ENCODE measurements at regions not wholly inside any gene's neighbourhood (a gene's known extent, or its start where the extent isn't known, plus 50 kb on each side); places are given as distances from the start of the nearest gene placed in this dataset.

DNA sequence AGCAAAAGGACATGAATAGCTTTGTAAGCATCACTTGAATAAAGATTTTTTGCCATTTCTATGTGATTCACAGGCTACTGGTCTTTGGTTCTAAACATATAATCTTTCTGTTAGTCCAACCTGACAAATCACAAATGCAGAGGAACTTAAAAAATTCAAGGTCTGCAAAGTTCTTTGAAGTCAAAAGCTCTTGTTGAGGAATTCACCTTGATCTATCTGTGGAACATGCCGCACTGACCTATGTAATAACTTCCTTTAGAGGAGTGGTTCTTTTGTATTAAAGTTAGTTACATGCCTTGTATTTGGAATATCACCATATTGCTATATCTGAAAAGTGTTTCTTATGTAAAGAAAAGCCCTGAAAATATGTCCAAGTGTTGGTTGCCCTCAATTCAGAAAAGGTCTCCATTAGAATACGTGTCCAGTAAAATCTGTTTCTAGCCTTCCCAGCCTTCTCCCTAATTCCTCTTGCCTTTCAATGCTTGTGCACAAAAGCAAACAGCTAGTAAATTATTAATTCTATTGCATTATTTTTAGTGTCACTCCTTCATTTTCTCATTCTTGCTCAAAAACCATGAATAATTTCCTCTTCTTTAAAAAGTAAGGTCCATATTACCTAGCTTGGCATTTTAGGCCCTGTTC, 1192.8 kb downstream of the FLRT2 start:
- no peak for DNase-seq (ENCODE audit: low read depth in 3 of 3)

DNA sequence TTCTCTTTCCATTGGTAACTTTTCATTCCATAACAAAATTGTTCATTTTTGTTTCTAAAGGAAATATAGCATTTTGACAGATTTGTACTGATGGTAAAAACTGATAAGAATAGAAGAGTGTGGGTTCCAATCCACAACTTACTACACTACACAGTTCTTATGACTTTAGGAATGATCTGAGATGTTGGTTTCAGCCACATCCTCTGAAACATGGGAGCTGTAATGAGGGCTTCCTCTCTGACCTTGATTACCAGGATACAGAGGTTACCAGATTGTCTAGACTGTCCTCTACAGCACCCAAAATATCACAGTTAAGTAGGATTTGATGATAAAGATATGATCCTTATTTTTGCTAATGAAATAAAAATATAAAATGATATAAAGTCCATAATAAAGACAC, 1184.6 kb downstream of the FLRT2 start:
- DNase-seq (ENCODE audit: low read depth in 3 of 3): no peak

DNA sequence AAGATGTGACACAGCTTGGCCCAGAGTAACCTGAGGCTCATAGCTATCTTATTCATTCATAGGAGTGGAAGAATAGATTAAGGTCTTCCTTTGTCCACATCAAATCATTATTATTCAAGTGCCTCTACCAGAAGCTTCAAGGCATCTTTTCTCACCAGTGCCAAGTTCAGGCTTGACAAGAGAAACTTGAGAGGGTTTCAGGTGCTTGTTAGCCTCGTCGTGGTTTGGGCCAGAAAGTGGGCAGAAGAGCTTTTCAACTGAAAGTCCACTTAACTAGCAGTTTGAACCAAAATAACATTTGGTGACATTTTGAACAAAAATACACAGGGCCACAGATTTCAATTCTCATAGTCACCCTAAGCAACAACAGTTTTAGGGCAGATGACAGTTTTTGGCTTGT, 1184.2 kb downstream of the FLRT2 start:
- DNase-seq (ENCODE audit: low read depth in 3 of 3): no peak

- DNase-seq (ENCODE audit: low read depth in 3 of 3): no peak
These were observed 1182.8 kb downstream of the FLRT2 start for GRCh38 chr14:86712727-86713126.

- DNase-seq (ENCODE audit: low read depth in 3 of 3): no peak
These were observed 1182.2 kb downstream of the FLRT2 start for GRCh38 chr14:86712176-86712575.

DNA sequence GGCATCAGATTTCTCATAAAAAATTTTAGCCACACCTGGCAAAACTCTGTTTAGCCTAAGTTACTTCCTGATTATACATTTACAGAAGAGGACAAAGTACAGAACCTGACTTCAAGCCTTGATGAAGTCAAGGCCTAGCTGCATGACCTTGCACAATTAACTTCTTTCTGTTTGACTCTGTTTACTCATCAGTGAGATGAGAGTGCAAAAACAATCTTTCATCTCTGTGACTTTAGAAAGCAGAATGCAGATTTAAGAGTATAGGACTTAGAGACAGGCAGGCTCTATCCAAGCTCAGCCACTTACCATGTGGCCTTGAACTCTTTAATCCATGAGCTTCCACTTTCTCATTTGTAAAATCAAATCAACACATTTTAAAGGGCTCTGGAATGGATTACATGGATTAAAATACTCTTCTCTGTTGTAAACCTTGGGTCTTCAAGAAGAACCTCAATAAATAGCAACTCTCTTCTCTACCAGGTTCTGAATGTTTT, 1178.9 kb downstream of the FLRT2 start:
- DNase-seq (ENCODE audit: low read depth in 3 of 3): no peak

GRCh38 chr14:86707071-86707470, 1177.1 kb downstream of the FLRT2 start:
- no peak for DNase-seq (ENCODE audit: low read depth in 3 of 3)

DNA sequence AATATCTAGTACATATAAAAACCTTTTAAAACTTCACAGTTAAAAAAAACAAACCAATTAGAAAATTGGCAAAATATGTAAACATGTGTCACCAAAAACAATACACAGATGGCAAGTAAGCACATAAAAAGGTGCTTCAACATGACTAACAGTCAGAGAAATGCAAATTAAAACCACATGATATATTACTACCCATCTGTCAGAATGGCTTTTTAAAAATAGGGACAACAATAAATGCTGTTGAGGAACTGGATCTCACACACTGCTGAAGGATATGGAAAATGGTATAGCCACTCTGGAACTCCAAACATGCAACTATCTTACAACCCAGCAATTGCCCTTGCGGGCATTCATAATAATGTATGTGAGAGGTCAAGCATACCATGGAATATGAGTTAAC, 1153.6 kb downstream of the FLRT2 start:
- DNase-seq (ENCODE audit: low read depth in 3 of 3): no peak

- DNase-seq (ENCODE audit: low read depth in 3 of 3): no peak
These were observed 1145.1 kb downstream of the FLRT2 start for GRCh38 chr14:86675059-86675458.

GRCh38 chr14:86673523-86673969, 1143.6 kb downstream of the FLRT2 start:
- DNase-seq (ENCODE audit: low read depth in 3 of 3): no peak

GRCh38 chr14:86672080-86672479, 1142.1 kb downstream of the FLRT2 start:
- DNase-seq (ENCODE audit: low read depth in 3 of 3): no peak

DNA sequence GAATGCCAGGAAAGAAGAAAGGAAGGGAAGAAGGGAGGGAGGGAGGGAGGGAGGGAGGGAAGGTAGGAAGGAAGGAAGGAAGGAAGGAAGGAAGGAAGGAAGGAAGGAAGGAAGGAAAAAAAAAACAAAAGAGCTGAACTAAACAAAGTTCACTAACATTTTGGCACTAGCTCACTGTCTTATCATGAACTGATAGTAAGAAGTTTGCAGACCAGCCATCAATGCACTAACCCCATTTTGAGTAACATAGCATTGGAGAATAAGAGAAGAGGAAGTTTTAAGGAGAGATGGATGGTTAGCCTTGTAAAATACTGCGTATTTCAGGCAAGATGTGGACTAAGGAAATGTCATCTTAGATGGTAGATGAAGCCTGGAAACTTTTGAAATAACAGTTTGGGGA, 1136.0 kb downstream of the FLRT2 start:
- DNase-seq (ENCODE audit: low read depth in 3 of 3): no peak

GRCh38 chr14:86662334-86662733, 1132.4 kb downstream of the FLRT2 start:
- no peak for DNase-seq (ENCODE audit: low read depth in 3 of 3)

GRCh38 chr14:86654558-86655184, 1124.7 kb downstream of the FLRT2 start:
- peak; percentile 1 to 8 (median 1) for DNase-seq (ENCODE audit: low read depth in 3 of 3)

- DNase-seq (ENCODE audit: low read depth in 3 of 3): no peak
These were observed 1122.6 kb downstream of the FLRT2 start for GRCh38 chr14:86652526-86652925.

GRCh38 chr14:86646696-86647690, 1117.0 kb downstream of the FLRT2 start:
- no peak for DNase-seq (ENCODE audit: low read depth in 3 of 3)

DNA sequence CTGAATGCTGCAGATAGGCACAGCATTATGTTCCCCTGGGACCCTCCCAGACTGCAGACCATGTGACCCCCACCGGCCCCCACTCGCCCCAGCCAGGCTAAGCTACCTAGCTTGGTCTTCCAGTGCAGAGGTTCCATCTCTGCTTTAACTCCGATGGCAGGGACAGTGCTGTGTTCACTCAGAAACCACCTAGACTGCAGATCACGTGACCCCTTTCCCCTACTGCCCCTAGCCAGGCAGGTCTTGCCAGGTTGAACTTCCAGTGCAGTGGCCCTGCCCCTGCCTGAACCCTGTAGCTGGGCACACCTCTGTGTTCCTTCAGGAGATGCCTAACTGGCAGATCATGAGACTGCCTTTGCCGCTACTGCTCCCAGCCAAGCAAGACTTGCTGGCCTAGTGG, 1116.2 kb downstream of the FLRT2 start:
- DNase-seq (ENCODE audit: low read depth in 3 of 3): no peak

DNA sequence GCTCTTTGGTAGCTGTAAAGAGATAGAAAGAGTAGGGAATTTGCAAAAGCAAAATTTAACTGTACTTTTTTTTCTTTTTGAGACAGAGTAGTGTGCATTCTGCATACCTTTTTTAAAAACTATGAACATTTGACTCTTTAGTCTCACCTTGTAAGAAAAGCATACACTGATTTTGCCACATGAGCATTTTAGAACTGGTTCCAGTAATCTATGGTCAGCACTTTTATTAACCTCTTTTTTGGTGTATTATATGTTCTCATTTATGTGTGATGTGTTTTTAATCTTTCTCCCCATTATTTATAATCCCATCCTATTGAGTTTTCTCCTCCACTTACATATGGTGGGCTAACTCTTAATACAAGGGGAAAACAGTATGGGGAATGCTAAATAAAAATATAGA, 1111.4 kb downstream of the FLRT2 start:
- DNase-seq (ENCODE audit: low read depth in 3 of 3): no peak

GRCh38 chr14:86640288-86640687, 1110.3 kb downstream of the FLRT2 start:
- no peak for DNase-seq (ENCODE audit: low read depth in 3 of 3)

DNA sequence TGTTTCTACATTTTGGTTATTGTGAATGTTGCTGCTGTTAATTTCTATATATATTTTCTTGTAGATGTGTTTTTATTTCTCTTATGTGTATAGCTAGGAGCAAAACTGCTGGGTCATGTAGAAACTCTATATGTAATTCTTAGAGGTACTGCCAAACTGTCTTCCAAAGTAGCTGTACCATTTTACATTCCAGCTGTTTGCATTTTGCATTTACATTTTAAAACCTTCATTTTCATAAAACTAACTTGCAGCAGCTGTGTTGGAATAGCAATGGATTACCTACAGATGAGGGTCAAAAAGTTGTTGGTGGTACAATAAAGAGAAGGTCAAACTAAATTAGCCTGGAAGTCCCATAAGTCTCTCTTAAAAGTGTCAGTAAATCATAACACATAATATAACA, 1109.7 kb downstream of the FLRT2 start:
- no peak for DNase-seq (ENCODE audit: low read depth in 3 of 3)

DNA sequence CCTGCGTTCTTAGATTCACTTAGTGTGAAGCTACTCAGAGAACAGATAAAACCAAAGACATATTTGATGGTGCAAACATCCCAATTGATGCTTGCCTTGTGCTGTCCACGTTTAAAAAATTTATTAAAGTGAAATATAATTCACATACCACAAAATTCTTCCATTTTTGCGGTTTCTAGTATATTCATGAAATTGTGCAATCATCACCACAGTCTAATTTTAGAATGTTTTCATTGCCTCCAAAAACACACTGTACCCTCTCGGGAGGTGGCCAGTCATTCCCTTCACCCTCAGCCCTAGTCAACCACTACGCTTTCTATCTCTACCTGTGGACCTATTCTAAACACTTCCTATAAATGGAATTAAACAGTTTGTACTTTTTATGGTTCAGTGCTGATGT, 1109.2 kb downstream of the FLRT2 start:
- DNase-seq (ENCODE audit: low read depth in 3 of 3): no peak

DNA sequence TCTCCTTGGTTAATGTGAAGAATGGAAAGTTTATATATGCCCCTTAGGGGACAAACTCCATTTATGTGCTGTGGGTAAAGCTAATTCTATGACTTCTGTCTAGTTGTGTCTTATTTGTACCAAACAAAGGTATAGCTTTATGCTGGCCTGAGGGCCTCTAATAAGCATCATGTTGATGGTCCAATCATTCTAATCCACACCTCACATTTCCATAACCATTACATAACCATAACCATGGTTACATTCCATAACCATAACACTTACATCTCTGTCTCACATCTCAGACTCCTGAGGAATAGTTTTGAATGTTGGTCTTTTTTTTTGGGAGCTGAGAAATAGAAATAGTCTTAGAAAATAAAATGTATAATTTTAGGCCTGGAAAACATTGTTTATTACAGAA, 1097.1 kb downstream of the FLRT2 start:
- DNase-seq (ENCODE audit: low read depth in 3 of 3): no peak

All from stimulated activated CD4-positive, alpha-beta T cell treated with anti-CD3 and anti-CD28 coated beads, TNF-alpha, amount 100 ng/mL, for 48 hours (primary cell).